Suppressor macrophage treated with lipopolysaccharide for 4 hours (primary cell): ENCODE measurements at regions not wholly inside any gene's neighbourhood (a gene's known extent, or its start where the extent isn't known, plus 50 kb on each side); places are given as distances from the start of the nearest gene placed in this dataset.

ENCODE experiments used
- DNase-seq: peaks from one replicate; pipeline ENCODE4 v3.0.0-alpha.2; 2020

GRCh38 chr17:11077673-11078072, 163.3 kb upstream of the SHISA6 start:
- no peak for DNase-seq

- DNase-seq: no peak
These were observed 166.6 kb upstream of the SHISA6 start for GRCh38 chr17:11074451-11074850.

GRCh38 chr17:11056926-11057325, 184.1 kb upstream of the SHISA6 start:
- no peak for DNase-seq

- no peak for DNase-seq
These were observed 187.2 kb upstream of the SHISA6 start for GRCh38 chr17:11053846-11054245.

GRCh38 chr17:11049539-11049938, 191.5 kb upstream of the SHISA6 start:
- no peak for DNase-seq

- no peak for DNase-seq
These were observed 193.8 kb upstream of the SHISA6 start for GRCh38 chr17:11047228-11047627.

GRCh38 chr17:11039342-11039741, 201.5 kb upstream of the PIRT start:
- DNase-seq: no peak

- DNase-seq: no peak
These were observed 197.8 kb upstream of the PIRT start for GRCh38 chr17:11035681-11036080.

- no peak for DNase-seq
These were observed 193.9 kb upstream of the PIRT start for GRCh38 chr17:11031787-11032186.

GRCh38 chr17:11029791-11030190, 191.9 kb upstream of the PIRT start:
- no peak for DNase-seq

- no peak for DNase-seq
These were observed 190.5 kb upstream of the PIRT start for GRCh38 chr17:11028349-11028748.

- DNase-seq: no peak
These were observed 189.0 kb upstream of the PIRT start for GRCh38 chr17:11026903-11027302.

GRCh38 chr17:11023639-11024479, 186.0 kb upstream of the PIRT start:
- no peak for DNase-seq

GRCh38 chr17:11006530-11006929, 168.6 kb upstream of the PIRT start:
- DNase-seq: no peak

- DNase-seq: no peak
These were observed 168.1 kb upstream of the PIRT start for GRCh38 chr17:11005940-11006339.

- DNase-seq: no peak
These were observed 164.5 kb upstream of the PIRT start for GRCh38 chr17:11002417-11002816.

- no peak for DNase-seq
These were observed 163.8 kb upstream of the PIRT start for GRCh38 chr17:11001651-11002050.

- no peak for DNase-seq
These were observed 161.6 kb upstream of the PIRT start for GRCh38 chr17:10999484-10999883.

- DNase-seq: no peak
These were observed 155.2 kb upstream of the PIRT start for GRCh38 chr17:10993126-10993525.

- DNase-seq: no peak
These were observed 154.4 kb upstream of the PIRT start for GRCh38 chr17:10992106-10992880.

GRCh38 chr17:10987786-10988185, 149.9 kb upstream of the PIRT start:
- no peak for DNase-seq

- no peak for DNase-seq
These were observed 146.3 kb upstream of the PIRT start for GRCh38 chr17:10984220-10984619.

GRCh38 chr17:10976401-10976800, 138.5 kb upstream of the PIRT start:
- DNase-seq: no peak

- no peak for DNase-seq
These were observed 130.1 kb upstream of the PIRT start for GRCh38 chr17:10968007-10968406.
